ENCODE measurements at regions not wholly inside any gene's neighbourhood (a gene's known extent, or its start where the extent isn't known, plus 50 kb on each side); places are given as distances from the start of the nearest gene placed in this dataset.

DNA sequence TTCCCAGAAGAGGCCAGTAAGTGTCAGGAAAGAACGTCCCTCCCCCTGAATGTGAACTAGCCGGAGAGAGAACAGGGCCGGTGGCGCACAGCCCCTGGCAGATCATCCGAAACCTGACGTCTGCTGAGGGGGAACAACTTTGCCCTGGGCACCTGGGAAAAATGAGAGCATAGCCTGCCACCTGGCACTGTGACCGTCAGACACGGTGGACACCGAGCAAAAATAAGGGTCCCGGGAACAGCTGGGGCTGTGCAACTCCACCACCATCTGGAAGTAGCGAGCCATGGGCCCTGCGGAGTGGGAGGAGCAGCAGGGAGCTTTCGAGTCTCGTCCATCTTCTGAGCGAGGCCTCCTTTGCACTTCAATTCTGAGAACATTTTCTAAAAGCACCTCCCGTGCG is 110.8 kb downstream of the EDN3 start:
- TF ChIP-seq, protein P1, sequence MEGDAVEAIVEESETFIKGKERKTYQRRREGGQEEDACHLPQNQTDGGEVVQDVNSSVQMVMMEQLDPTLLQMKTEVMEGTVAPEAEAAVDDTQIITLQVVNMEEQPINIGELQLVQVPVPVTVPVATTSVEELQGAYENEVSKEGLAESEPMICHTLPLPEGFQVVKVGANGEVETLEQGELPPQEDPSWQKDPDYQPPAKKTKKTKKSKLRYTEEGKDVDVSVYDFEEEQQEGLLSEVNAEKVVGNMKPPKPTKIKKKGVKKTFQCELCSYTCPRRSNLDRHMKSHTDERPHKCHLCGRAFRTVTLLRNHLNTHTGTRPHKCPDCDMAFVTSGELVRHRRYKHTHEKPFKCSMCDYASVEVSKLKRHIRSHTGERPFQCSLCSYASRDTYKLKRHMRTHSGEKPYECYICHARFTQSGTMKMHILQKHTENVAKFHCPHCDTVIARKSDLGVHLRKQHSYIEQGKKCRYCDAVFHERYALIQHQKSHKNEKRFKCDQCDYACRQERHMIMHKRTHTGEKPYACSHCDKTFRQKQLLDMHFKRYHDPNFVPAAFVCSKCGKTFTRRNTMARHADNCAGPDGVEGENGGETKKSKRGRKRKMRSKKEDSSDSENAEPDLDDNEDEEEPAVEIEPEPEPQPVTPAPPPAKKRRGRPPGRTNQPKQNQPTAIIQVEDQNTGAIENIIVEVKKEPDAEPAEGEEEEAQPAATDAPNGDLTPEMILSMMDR (IDR thresholded peaks at IDR 0.05), result no peak
- Histone ChIP-seq H3K4me3 (no peak overlapping the region), H3K27ac (no peak overlapping the region)
- DNase-seq (ENCODE audit: low spot score), result no peak

GRCh38 chr20:59411589-59411988 is 111.2 kb downstream of the EDN3 start:
- TF ChIP-seq, protein P1 (IDR thresholded peaks at IDR 0.05), result no peak

DNA sequence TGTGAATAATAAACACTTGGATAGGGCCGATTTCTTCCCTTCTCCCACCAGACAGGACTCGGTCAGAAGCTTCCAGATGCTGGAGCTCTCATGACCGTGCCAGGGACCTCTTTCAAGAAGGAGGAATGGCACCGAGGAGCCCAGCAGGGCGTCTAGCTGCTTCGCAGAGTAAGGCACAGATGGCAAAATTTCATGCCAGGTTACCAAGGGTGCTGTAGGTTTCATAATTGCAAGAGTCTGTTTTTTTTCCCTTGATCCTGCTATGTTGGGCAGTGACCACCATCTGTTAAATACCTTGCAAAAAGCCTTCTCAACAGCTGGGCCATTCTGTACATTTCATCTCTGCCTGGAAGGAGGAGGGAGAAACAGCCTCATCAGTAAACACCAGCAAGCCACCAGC is 111.8 kb downstream of the EDN3 start:
- H3K27ac ChIP-seq, result no peak overlapping the region
- DNase-seq (ENCODE audit: low spot score), result no peak

More at GRCh38 chr20:59411589-59411988, 111.2 kb downstream of the EDN3 start:
- DNase-seq (ENCODE audit: low spot score), result no peak
- Histone ChIP-seq H3K4me3 (no peak overlapping the region), H3K27ac (no peak overlapping the region)

GRCh38 chr20:59412875-59413284 is 112.5 kb downstream of the EDN3 start:
- Histone ChIP-seq H3K4me3 (no peak overlapping the region), H3K27ac (no peak overlapping the region)
- no peak for DNase-seq (ENCODE audit: low spot score)
- TF ChIP-seq, protein P1 (IDR thresholded peaks at IDR 0.05), result no peak

More for the DNA sequence above, 111.8 kb downstream of the EDN3 start:
- no peak overlapping the region for H3K4me3 ChIP-seq
- TF ChIP-seq, protein P1 (IDR thresholded peaks at IDR 0.05), result no peak

GRCh38 chr20:59413326-59413865 is 113.0 kb downstream of the EDN3 start:
- no peak for DNase-seq (ENCODE audit: low spot score)
- Histone ChIP-seq H3K4me3 (no peak overlapping the region), H3K27ac (no peak overlapping the region)
- TF ChIP-seq, protein P1 (IDR thresholded peaks at IDR 0.05), result no peak

- Histone ChIP-seq H3K4me3 (no peak overlapping the region), H3K27ac (no peak overlapping the region)
- TF ChIP-seq, protein P1 (IDR thresholded peaks at IDR 0.05), result no peak
- DNase-seq (ENCODE audit: low spot score), result no peak
Measured at GRCh38 chr20:59414936-59415623, 114.7 kb downstream of the EDN3 start.

GRCh38 chr20:59416916-59417315 is 116.5 kb downstream of the EDN3 start:
- no peak for DNase-seq (ENCODE audit: low spot score)
- Histone ChIP-seq H3K27ac (no peak overlapping the region), H3K4me3 (no peak overlapping the region)
- TF ChIP-seq, protein P1 (IDR thresholded peaks at IDR 0.05), result no peak

Data from coronary artery (tissue), 2 donors.